GM10266 (cell line): ENCODE measurements at regions not wholly inside any gene's neighbourhood (a gene's known extent, or its start where the extent isn't known, plus 50 kb on each side); places are given as distances from the start of the nearest gene placed in this dataset.

Experiments used
- DNase-seq: peaks from one replicate; pipeline ENCODE4 v3.0.0; 2012; ENCODE audit errors: extremely low spot score
- CTCF ChIP-seq: IDR thresholded peaks from 2 replicates; pipeline ENCODE4 v1.5.1; 2012; ENCODE audit warnings: mild to moderate bottlenecking, low read depth; ENCODE audit not compliant: control insufficient read depth, insufficient read depth; ENCODE audit errors: missing control alignments

GRCh38 chr1:81128079-81128478, 672.7 kb upstream of the ADGRL2 start:
- DNase-seq: no peak
- no peak for TF ChIP-seq CTCF

GRCh38 chr1:81126989-81127581, 673.6 kb upstream of the ADGRL2 start:
- TF ChIP-seq CTCF: no peak
- DNase-seq: no peak

GRCh38 chr1:81125672-81126071, 675.1 kb upstream of the ADGRL2 start:
- DNase-seq: no peak

GRCh38 chr1:81121306-81121705, 679.4 kb upstream of the ADGRL2 start:
- TF ChIP-seq CTCF: no peak
- DNase-seq: no peak

More at GRCh38 chr1:81125672-81126071, 675.1 kb upstream of the ADGRL2 start:
- no peak for TF ChIP-seq CTCF

GRCh38 chr1:81119319-81119718, 681.4 kb upstream of the ADGRL2 start:
- no peak for TF ChIP-seq CTCF
- DNase-seq: no peak

GRCh38 chr1:81118550-81118949, 682.2 kb upstream of the ADGRL2 start:
- TF ChIP-seq CTCF: no peak
- no peak for DNase-seq

- peak; percentile 2 for TF ChIP-seq CTCF
- no peak for DNase-seq
These were observed 685.3 kb upstream of the ADGRL2 start for GRCh38 chr1:81115422-81115821.
